Amniotic epithelial cell (primary cell): ENCODE measurements at regions not wholly inside any gene's neighbourhood (a gene's known extent, or its start where the extent isn't known, plus 50 kb on each side); places are given as distances from the start of the nearest gene placed in this dataset.
"Not testable (repeated sequence)": the region's sequence is repeated elsewhere in the genome, so short reads cannot be mapped to it uniquely, and the experiment has no call there.

Source experiments
- DNase-seq: peaks from one replicate; pipeline ENCODE4 v3.0.0-alpha.2; 2010; ENCODE audit warnings: low read depth

DNA sequence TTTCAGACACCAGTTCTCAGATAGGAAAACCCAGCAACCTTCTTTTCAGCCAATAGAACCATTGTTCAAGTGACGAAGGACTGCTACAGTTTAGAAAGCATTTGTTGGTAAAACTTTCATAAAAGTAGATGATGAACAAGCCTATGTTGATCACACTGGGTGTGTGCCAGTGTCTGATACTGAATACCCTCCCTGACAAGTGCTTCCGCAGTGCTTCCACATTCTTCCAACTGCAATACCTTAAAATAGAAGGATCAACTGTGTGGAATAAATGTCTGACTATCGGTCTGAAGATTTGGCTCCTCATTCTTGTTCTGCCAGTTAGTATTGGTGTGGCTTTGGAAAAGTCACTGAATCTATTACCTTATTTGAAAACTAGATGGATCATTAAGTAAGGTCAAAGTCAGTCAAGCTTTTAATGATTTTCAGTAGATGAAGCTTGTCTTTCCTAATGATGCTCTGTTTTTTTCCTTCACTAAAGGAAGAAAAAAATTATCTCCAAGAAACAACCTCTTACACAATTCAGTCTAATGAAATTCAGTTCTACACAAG lies 479.4 kb upstream of the CBLB start:
- DNase-seq: no peak

DNA sequence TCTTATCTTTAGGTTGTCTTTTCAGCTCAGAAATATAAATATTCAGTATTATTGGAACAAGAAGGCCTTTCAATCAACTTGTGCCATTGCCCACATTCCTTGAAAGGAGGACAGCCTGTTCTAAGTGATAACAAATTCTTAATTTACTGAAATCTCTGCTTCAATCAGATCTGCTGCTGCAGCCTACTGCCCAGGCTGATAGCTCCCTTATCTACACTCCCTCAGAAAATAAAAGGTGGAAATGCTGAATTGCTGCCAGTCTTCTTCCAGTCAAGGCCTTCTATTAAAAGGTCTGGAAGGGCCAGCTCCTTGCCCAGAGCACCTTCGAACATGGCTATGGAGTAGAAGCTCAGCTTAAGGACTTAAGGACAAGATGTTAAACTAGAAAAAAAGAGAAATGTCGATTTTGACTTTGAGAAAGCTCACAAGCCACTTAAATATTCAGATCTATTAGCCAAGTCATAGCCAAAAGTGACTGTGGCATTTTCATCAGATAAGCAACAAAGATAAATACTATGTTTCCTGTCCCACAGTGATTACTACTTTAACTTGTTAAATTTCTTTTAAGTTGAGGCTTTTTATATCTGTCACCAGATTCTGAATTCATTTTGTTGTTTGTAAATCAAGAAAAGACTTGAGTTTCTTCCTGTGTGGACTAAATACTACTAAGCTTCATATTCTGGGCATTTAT lies 480.5 kb upstream of the CBLB start:
- peak; percentile 66 for DNase-seq

DNA sequence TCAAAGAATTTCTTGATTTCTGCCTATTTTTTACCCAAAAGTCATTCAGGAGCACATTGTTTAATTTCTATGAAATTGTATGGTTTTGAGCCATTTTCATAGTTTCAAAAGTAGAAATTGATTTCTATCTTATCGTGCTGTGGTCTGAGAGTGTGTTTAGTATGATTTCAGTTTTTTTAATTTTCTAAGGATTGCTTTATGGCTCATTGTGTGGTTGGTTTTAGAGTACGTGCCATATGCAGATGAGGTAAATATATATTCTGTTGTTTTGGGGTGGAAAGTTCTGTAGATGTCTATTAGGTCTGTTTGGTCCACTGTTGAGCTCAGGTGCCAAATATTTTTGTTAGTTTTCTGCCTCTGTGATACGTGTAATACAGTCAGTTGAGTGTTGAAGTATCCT lies 487.1 kb upstream of the CBLB start:
- DNase-seq: no peak

DNA sequence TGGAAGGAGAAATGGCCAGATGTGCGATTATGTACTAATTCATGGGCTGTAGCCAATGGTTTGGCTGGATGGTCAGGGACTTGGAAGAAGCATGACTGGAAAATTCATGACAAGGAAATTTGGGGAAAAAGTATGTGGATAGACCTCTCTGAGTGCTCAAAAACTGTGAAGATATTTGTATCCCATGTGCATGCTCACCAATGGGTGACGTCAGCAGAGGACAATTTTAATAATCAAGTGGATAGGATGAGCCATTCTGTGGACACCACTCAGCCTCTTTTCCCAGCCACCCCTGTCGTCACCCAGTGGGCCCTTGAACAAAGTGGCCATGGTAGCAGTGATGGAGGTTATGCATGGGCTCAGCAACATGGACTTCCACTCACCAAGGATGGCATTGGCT lies 490.9 kb upstream of the CBLB start:
- no peak for DNase-seq

DNA sequence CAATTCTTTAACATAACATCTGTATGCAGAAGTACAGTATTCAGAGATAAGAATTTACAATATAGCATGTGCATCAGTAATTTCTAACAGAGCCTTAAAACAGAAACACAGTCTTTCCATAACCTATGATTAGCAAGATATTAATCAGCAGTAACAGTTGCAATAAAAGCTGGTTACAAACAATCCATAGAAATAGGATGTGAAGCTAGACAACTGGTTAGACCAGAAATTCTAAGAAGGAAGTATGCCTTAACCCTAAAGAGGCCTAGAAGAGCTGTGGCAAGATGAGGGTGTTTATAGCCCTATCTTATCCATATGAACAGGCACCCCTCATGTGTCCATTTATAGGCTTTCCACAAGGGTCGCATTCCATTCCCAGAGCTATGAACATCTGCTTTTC lies 492.1 kb upstream of the CBLB start:
- not testable (repeated sequence) for DNase-seq

DNA sequence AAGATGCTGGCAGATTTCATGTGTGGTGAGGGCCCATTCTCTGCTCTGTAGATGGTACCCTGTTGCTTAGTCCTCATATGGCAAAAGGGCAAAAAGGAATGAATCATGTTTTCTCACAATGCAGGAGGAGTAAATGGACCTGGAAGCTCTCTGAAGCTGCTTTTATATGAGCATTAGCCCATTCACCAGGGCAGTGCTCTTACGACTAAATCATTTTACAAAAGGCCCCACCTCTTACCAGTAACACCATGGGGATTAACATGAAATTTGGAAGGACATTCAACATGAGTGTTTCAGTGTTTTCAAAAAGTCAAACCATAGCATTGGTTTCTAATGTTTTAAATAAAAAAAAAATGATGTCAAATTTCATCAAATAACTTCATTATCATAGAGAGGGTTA lies 495.7 kb upstream of the CBLB start:
- DNase-seq: no peak

DNA sequence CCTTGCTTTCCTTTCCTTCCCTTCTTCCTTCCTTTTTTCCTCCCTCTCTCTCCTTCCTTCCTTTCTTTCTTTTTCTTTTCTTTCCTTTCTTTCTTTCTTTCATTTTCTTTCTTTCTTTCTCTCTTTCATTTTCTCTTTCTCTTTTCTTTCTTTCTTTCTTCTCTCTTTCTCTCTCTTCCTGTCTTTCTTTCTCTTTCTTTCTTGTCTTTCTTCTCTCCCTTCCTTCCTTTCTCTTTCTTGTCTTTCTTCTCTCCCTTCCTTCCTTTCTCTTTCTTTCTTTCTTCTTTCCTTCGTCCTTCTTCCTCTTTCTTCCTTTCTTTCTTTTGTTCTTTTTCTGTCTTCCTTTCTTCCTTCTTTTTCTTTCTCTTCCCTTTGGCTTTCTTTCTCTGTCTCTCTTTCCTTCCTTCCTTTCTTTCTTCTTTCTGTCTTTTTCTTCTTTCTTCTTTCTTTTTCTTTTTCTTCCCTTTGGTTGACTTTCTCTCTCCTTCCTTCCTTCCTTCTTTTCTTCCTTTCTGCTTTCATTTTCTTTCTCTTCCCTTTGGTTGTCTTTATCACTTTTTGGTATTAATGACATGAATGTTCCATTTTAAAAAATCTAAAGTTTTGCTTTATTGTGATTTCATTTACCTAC lies 496.4 kb upstream of the CBLB start:
- no peak for DNase-seq

DNA sequence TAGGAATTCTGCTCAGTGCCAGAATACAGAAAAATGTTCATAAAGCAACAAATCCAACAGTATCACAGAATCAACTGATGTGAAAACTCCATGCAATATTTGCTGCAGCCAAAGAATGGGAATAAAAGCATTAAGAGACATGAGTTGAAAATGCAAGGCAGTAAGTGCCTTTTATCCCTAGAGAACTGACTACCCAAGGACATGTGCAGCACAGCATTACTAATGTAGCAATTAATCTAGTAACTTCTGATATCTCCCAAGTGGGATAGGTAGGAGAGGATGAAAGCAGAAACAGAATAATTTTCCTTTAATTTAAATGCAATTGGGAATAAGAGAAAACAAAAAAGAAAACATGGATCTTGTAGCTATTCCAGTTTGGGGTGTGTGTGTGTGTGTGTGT lies 497.5 kb upstream of the CBLB start:
- no peak for DNase-seq

DNA sequence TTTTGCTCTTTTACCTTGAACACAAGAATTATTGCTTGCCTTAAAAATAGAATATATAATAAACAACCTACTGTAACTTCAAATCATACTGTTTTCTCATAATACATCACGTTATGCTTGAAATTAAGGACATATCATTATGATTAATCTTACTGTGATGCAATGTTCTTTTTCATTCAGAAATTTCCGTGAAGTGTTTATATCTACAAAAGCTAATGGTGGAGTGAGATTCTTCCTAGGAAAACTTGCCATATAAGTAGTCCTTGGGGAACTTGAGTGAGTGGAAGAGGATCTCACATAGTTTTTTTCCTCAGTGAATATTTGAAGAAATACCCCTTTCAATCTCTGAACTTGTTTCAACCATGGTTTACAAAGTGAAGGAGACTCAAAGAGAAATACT lies 498.7 kb upstream of the CBLB start:
- peak; percentile 67 for DNase-seq

DNA sequence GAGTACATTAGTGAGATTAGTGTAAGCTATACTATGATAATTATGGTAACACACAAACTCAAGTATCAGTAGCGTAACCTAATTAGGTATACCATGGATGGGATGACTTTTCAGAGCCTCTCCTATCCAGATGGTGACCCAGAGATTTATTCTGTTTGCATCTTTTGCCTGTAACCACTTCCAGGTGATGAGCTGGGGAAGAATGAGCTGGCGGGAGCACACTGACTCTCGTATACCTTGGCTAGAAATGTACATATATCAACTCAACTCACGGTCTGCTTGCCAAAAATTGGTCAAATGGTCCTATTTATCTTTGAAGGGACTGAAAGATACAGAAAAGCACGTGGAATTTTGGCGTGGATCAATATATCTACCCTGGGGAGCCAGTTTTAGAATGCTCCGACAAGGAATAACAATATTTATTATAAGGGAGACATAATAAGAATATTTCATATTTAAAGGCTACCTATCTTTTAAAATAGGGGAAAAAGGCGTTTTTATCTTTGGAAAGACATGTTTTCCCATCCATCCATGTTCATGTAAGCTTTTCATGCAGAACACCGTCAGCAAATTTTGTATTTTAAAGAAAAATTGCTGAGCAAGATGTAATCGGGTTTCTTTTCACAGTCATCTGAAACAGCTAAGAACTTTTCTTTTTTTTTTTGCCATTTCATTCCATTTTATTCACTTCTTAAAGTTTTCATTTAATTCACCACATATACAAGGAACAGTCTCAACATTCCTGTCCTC lies 502.6 kb upstream of the CBLB start:
- DNase-seq: no peak

DNA sequence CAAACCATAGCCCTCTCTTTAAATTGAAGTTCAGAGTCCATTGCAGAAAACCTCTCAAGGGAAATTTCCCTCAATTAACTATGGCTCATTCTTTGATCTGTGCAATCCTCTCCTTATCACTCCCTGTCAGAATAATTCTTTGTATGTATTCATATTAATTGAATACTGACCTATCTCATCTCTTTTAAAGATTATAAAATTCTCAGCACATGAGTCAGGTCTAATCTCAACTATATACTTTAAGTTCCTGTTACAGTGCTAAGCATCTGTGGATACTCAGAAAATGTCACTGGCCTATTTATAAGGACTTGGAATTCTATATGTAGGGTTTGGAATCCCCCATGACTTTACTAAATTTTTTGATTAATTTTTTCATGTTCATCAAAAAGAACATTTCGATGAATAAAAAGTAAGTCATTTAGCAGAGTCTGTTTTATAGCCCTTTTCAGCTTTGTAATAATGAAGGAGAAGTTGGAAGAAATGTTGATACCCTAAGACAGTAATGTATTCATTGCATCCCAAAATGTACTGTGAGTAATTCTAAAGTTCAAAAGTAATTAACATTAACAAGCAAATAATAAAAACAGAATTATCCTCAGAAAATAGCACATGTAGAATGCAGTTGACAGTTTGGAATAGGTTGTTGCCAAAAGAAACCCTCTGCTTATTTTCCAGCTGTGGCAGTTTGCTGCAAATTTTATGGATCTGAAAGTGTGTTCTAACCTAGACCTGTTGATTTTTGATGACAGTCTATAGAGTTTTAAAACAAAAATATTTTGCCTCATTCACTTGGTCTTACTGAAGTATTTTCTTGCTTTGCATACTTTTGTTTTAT lies 503.4 kb upstream of the CBLB start:
- DNase-seq: peak; percentile 66

DNA sequence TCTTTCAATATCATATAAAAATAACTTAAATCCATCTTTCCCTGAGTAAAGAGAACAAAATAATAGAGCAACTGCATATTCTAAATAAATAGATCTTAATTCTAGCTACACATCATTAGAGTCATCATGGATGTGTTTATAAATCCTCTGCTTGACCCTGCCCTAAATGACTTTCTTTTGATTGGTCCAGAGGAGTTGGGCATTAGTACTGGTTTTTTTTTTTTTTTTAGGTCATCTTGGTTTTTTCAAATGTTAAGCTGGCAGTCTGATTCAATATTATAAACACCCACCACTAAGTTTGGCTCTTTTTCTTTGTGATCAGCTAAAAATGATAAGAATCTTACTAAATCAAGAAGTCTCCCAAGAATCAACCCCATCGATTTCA lies 504.0 kb upstream of the CBLB start:
- no peak for DNase-seq

DNA sequence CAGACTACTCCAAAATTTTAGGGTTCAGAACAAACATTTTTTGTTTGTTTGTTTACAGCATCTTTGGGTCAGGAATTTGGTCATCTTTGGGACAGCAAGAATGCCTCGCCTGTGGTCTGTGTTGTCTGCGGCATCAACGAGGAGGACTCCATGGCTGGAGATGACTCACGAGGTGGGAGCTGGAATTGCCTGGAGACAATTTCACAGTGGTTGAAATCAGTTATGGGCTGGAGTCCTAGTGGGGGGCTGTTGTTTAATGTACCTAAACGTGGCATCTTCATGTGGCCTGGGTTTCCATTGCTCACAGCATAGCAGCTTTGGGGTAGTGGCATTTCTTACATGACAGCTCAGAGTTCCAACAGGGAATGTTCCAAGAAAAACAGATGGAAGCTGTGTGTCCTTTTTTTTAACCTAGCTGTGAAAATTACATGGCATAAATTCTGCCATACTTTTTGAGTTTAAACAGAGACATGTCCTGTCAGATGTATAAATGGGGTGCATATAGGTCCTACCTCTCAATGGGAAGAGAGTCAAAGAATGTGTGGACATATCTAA lies 507.3 kb upstream of the CBLB start:
- no peak for DNase-seq

DNA sequence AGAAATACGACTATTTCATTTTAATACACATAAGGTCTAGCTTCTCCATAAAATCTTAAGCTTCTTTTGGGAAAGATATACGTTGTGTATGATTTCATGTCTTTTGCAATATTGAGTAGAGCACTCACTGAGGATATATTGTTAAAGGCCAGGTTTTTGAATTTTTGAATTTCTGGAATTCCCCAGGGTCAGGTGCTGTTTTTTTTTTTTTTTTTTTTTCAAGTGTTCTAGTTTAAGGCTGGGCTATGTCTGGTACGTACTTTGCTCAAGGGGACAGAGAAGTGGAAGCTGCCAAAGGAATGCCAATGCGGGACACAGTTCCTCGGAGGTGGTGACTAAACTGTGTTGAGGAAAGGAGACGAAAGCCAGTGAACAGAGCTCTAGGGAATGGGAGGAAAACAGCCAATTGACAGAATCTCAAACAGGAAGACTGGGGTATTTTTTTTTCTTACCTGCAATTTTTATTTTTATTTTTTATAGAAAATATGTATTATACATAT lies 510.5 kb upstream of the CBLB start:
- no peak for DNase-seq

DNA sequence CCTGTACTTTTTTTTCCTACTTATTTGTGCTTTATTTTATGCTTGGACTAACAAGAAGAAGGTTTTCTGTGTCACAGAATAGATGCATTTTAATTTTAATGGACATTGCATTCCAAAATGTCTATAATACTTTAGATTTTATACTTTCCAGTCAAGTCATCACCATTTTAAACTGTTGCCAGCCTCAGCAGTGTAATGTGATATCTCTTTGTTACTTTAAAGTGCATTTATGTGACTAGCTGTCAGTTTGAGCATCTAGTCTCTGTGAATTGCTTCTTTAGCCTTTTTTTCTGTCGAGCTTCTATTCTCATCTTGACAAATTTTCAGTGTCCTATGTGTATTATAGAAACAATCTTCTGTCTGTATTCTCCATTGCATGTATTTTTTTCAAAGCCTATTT lies 511.4 kb upstream of the CBLB start:
- no peak for DNase-seq

DNA sequence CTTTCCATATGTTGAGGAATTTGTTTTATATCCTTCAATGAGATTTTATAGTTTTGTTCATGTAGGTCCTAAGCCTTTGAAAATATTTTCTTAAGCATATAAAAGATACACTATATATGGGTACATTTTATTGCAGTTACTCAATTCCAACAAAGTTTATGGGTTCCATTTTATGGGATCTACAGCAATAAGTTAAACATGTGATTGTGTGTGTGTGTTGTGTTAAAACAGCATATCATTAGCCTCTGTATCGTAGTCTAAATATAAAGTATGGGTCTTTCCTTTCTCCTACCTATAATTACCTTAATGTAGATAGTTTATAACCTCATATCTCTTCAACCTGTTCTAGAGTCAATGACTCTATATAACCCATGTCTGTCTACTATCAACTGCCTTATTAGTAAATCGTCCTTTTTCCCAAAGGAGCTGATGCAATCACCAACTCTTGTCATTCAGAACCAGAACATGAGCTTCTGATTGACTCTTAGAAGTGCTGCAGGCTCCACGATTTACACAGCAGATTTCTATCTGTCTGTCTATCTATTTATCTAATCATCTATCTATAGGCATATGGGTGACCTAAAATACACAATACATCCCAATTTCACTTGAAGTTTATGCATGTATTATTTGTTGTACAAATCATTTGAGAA lies 512.6 kb upstream of the CBLB start:
- DNase-seq: no peak

DNA sequence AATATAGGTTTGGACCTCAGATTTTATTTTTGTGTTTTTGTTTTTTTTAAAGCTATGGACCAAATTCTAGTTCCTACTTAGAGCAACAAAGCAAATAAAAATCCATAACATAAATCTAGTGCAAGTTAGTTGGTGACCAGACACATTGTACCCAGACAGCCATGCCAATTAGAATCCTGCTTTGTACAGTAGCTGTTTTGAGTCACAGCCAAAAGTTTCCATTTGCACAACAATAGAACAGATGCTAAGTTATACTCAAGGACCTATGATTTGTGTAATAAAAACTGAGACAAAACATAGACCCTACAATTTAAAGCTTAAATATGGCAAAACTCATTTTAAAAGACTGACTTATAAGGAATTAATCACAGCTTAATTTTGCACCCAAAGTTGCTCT lies 513.1 kb upstream of the CBLB start:
- DNase-seq: no peak

DNA sequence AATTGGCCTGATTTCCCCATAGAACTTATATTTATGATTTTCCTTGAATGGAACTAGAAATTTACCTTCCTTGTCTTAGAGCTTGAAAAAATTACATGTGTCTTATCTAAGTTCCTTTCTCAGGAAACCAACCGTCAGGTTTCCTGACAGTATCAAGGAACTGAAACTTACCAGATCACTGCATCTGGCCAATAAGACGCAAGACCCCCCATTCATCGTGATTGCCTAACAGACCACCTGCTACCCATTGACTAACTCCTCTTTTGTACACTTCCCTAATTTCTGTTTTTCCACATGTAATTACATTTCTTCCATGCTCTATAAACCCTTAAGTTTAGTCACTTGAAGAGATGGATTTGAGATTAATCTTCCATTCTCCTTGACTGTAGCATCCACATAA lies 517.2 kb upstream of the CBLB start:
- no peak for DNase-seq

DNA sequence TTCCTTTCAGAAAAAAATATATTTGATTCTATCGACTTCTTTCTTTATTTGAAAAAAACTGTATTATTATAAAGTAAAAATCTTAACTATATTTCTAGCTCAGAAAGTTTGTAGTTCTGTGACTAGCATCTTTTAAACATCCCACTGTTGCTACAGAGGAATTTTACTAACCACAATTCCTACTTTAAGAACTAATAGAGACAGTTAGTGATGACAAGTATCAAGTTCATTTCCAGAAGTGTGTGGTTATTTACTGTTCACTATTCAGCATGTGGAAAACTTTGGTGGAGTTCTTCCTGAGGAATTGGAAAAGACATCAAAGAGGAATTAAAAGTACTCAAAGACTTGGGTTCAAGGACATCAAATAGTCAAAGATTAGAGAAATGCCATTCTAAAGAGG lies 524.1 kb upstream of the CBLB start:
- peak; percentile 38 for DNase-seq

DNA sequence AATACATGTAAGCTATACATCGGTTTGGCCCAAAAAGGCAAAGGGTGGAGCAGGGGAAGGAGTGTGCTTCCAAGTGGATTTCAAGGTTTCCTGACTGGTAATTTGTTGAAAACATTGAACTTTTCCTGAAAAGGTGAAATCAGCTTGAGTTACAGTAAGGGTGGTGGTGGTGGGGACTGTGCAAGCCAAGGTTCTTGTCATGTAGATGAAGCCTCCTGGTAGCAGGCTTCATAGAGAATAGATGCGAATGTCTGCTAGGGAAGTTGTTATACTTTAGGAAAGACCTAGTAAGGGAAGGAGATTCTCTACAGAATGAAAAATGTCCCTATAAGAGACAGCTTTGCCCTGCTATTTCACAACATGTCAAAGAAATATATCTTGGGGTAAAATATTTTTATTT lies 528.2 kb upstream of the CBLB start:
- no peak for DNase-seq

DNA sequence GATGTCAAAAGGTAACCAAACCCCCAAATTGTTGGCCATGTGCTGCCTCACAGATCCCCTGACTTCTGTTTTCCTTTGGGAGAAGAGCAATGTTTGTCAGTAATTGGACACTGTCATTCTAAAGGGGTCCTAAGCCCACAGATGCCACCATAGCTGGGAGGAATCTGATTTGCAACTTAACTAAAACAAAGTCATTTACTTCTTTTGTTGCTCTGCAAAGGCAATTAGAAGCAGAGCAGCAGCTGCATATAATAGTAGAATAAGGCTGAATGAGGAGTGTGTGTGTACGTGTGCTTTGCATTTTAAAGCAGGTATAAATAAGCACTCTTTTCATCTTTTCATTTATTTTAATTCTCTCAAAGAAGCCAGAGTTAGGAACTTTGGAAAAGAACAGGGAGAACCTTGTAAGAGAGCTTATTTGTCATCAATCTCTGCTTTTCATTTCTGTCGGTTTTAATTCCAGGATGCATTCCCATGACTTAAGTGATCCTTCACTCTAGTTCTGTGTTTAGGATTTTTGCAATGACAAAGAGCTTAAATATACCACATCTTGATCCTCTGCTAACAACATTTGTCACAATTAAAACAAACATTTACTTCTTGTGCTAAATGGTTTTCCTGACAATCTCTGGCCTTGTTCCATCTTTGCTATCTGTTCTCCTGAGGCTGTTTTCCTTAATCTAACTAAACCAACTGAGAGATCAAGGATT lies 530.2 kb upstream of the CBLB start:
- peak; percentile 87 for DNase-seq
